SK-N-SH (cell line): ENCODE measurements at regions not wholly inside any gene's neighbourhood (a gene's known extent, or its start where the extent isn't known, plus 50 kb on each side); places are given as distances from the start of the nearest gene placed in this dataset.
A peak's percentile ranks its signal among the peaks of the same experiment; 100 is the strongest.

Source experiments
- CTCF ChIA-PET: fragments of 300-600, 350-600 bp; formaldehyde crosslinking; extraction: SDS; loops from one replicate; lab custom pipeline; 2021; lab: Yijun Ruan, JAX
- POLR2A ChIA-PET: fragments of 350-600 bp; sonication (Branson Sonifier 250); formaldehyde crosslinking; extraction: SDS; loops from one replicate; lab custom pipeline; 2020; ENCODE audit warnings: antibody characterized with exemption, inconsistent platforms; lab: Yijun Ruan, JAX
- DNase-seq: peaks from one replicate; pipeline ENCODE4 v3.0.0; 2012
- H2AFZ ChIP-seq: fragments of 200-600 bp; sonication (generic); 2 replicates; pipeline ENCODE4 v1.8.1; 2016; ENCODE audit warnings: antibody characterized with exemption, mild to moderate bottlenecking, low read depth
- H3F3A ChIP-seq: fragments of 200-600 bp; sonication (generic); replicated peaks from 2 replicates; pipeline ENCODE3; 2016; ENCODE audit warnings: antibody characterized with exemption, mild to moderate bottlenecking; ENCODE audit not compliant: insufficient read depth
- H3K27ac ChIP-seq, 2 experiments: fragments of 200-500 bp in 1 of 2; fragments of 200-600 bp in 1 of 2; sonication (Bioruptor generic) in 1 of 2; sonication (generic), shearing (Covaris generic) in 1 of 2; 2 replicates each; pipeline versions ENCODE4 v1.5.1 to v1.6.1; 2014 to 2016; ENCODE audit warnings: low read depth in 2 of 2, inconsistent platforms in 1 of 2, low read length in 1 of 2, mild to moderate bottlenecking in 1 of 2, mixed read lengths in 1 of 2
- H3K27me3 ChIP-seq: fragments of 200-600 bp; sonication (generic), shearing (Covaris generic); 2 replicates; pipeline ENCODE4 v1.6.1; 2016; ENCODE audit warnings: mixed run types; ENCODE audit not compliant: insufficient read depth
- H3K36me3 ChIP-seq, 2 experiments: fragments of 200-500 bp in 1 of 2; fragments of 200-600 bp in 1 of 2; sonication (Bioruptor generic) in 1 of 2; sonication (generic) in 1 of 2; replicated peaks in 1 of 2; 2 replicates each; pipeline versions ENCODE3 to v1.5.1; 2014 to 2016; ENCODE audit warnings: low read length in 1 of 2, mild to moderate bottlenecking in 1 of 2; ENCODE audit not compliant: insufficient read depth in 2 of 2, control insufficient read depth in 1 of 2
- H3K4me1 ChIP-seq, 2 experiments: fragments of 200-500 bp in 1 of 2; fragments of 200-600 bp in 1 of 2; sonication (Bioruptor generic) in 1 of 2; sonication (generic), shearing (Covaris generic) in 1 of 2; 2 replicates each; pipeline versions ENCODE4 v1.5.1 to v1.6.1; 2014 to 2016; ENCODE audit warnings: low read depth in 1 of 2, low read length in 1 of 2, mixed run types in 1 of 2; ENCODE audit not compliant: insufficient read depth in 2 of 2, control insufficient read depth in 1 of 2
- H3K4me2 ChIP-seq: fragments of 200-600 bp; sonication (generic), shearing (Covaris generic); 2 replicates; pipeline ENCODE4 v1.6.1; 2017; ENCODE audit warnings: mixed run types
- H3K4me3 ChIP-seq, 2 experiments: fragments of 200-500 bp in 1 of 2; fragments of 200-600 bp in 1 of 2; sonication (Bioruptor generic) in 1 of 2; sonication (generic), shearing (Covaris generic) in 1 of 2; 2 replicates each; pipeline versions ENCODE4 v1.5.1 to v1.8.1; 2014 to 2016; ENCODE audit warnings: low read depth in 2 of 2, inconsistent platforms in 1 of 2, low read length in 1 of 2, mild to moderate bottlenecking in 1 of 2, mixed read lengths in 1 of 2, moderate library complexity in 1 of 2
- H3K79me2 ChIP-seq: fragments of 200-600 bp; sonication (generic); 2 replicates; pipeline ENCODE4 v1.8.1; 2017; ENCODE audit warnings: mild to moderate bottlenecking; ENCODE audit not compliant: insufficient read depth
- H3K9ac ChIP-seq: fragments of 200-600 bp; sonication (generic); 2 replicates; pipeline ENCODE4 v1.6.1; 2017; ENCODE audit warnings: mixed run types
- H3K9me2 ChIP-seq: fragments of 200-600 bp; sonication (generic); 2 replicates; pipeline ENCODE4 v1.6.1; 2017; ENCODE audit warnings: mixed run types
- H3K9me3 ChIP-seq: fragments of 200-600 bp; sonication (generic); 2 replicates; pipeline ENCODE4 v1.6.1; 2017; ENCODE audit warnings: mixed run types, mild to moderate bottlenecking, moderate library complexity
- H4K20me1 ChIP-seq: fragments of 200-600 bp; sonication (generic); 2 replicates; pipeline ENCODE4 v1.6.1; 2017; ENCODE audit warnings: mild to moderate bottlenecking, mixed run types; ENCODE audit not compliant: insufficient read depth
- CHD2 ChIP-seq: fragments of 150-350 bp; IDR thresholded peaks from 2 replicates; pipeline ENCODE4 v1.6.1; 2018; ENCODE audit warnings: low read length; ENCODE audit not compliant: partially characterized antibody
- FOSL2 ChIP-seq: IDR thresholded peaks from 2 replicates; pipeline ENCODE4 v1.4.0; 2012; ENCODE audit warnings: low read depth, mild to moderate bottlenecking, moderate library complexity, borderline replicate concordance
- FOXM1 ChIP-seq: IDR thresholded peaks from 2 replicates; pipeline ENCODE4 v1.4.0; 2012; ENCODE audit warnings: low read depth, mild to moderate bottlenecking
- GABPA ChIP-seq: IDR thresholded peaks from 2 replicates; pipeline ENCODE4 v1.4.0; 2012; ENCODE audit warnings: low read depth, mild to moderate bottlenecking
- GATA2 ChIP-seq: sonication (generic); formaldehyde crosslinking; IDR thresholded peaks from 2 replicates; pipeline ENCODE4 v1.5.0; 2020; ENCODE audit warnings: mild to moderate bottlenecking, missing genetic modification reagents
- NFIC ChIP-seq: IDR thresholded peaks from 2 replicates; pipeline ENCODE4 v1.4.0; 2012; ENCODE audit warnings: borderline replicate concordance
- NRF1 ChIP-seq: IDR thresholded peaks from 2 replicates; pipeline ENCODE4 v1.6.1; 2012; ENCODE audit warnings: low read depth, mild to moderate bottlenecking, low read length
- POLR2AphosphoS5 ChIP-seq: IDR thresholded peaks from 2 replicates; pipeline ENCODE4 v1.6.1; 2012; ENCODE audit warnings: low read depth, low read length
- RXRA ChIP-seq: IDR thresholded peaks from 2 replicates; pipeline ENCODE4 v1.4.0; 2012; ENCODE audit warnings: low read depth, mild to moderate bottlenecking, borderline replicate concordance
- SMC3 ChIP-seq: IDR thresholded peaks from 2 replicates; pipeline ENCODE4 v1.6.1; 2012; ENCODE audit warnings: low read depth, low read length, improper control_type of control experiment
- TAF1 ChIP-seq: IDR thresholded peaks from 2 replicates; pipeline ENCODE4 v1.6.1; 2012; ENCODE audit warnings: low read depth, mild to moderate bottlenecking, low read length, moderate library complexity, borderline replicate concordance
- TCF12 ChIP-seq: IDR thresholded peaks from 2 replicates; pipeline ENCODE4 v1.4.0; 2012
- TEAD4 ChIP-seq: IDR thresholded peaks from 2 replicates; pipeline ENCODE4 v1.4.0; 2012; ENCODE audit warnings: mild to moderate bottlenecking, borderline replicate concordance; ENCODE audit not compliant: insufficient read depth
- WGBS: methylation state at CpG from one replicate; pipeline ENCODE4 v1.1.6; 2017; ENCODE audit warnings: low lambda C conversion rate; 5-methylcytosine and 5-hydroxymethylcytosine counted together
- TF ChIP-seq, protein P1 (sequence below): fragments of 200-600 bp; sonication (generic); IDR thresholded peaks from 2 replicates; pipeline ENCODE4 v1.6.1; 2017; ENCODE audit warnings: antibody characterized with exemption, mild to moderate bottlenecking, moderate library complexity
- TF ChIP-seq, protein P2 (sequence below): IDR thresholded peaks from 2 replicates; pipeline ENCODE4 v1.4.0; 2012; ENCODE audit warnings: low read depth, borderline replicate concordance
- TF ChIP-seq, protein P3 (sequence below): IDR thresholded peaks from 2 replicates; pipeline ENCODE4 v1.4.0; 2012; ENCODE audit warnings: low read depth
- TF ChIP-seq, protein P4 (sequence below): fragments of 150-350 bp; IDR thresholded peaks from 2 replicates; pipeline ENCODE4 v1.6.1; 2017; ENCODE audit warnings: antibody characterized with exemption, low read length, low read depth, borderline replicate concordance
- TF ChIP-seq, protein P5 (sequence below): IDR thresholded peaks from 2 replicates; pipeline ENCODE4; 2012

DNA sequence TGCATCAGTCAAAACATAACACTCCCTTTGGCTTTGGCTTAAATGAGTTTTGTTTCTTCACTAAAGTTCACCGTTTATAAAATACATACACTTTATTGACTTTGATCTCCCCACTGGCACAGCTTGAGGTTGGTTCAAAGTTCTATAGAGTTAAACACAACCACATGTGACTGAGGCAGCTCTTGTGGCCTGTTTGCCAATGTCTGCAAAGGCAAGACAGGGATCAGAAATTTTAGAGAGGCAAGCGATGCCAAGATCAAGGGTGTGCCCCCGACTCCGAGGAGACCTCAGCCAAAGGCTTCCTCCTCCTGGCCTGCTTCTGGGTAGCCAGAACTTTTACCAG lies 129.8 kb upstream of the JCAD start:
- ChIA-PET CTCF (no interaction called here), POLR2A (no interaction called here)
- Histone ChIP-seq H3K4me1 (peaks cover 0 to 36% of the 10 kb centered on the region in 2 experiments; a peak in 3 of 4 replicates), H4K20me1 (no peaks in the 10 kb centered on the region), H3K27ac (no peak overlapping the region), H3K36me3 (no peaks in the 10 kb centered on the region), H2AFZ (0 out of 2 replicates have a peak overlapping the region, but pooled peaks have one; percentile 18), H3K4me2 (no peak overlapping the region), H3F3A (peaks cover 23% of the 10 kb centered on the region), H3K27me3 (no peaks in the 10 kb centered on the region), H3K9ac (no peak overlapping the region), H3K9me2 (no peaks in the 10 kb centered on the region), H3K79me2 (no peaks in the 10 kb centered on the region), H3K9me3 (no peaks in the 10 kb centered on the region), H3K4me3 (no peak overlapping the region)
- no peak for TF ChIP-seq FOXM1
- TF ChIP-seq NRF1: no peak
- no peak for TF ChIP-seq CHD2
- TF ChIP-seq SMC3: no peak
- TF ChIP-seq, protein P1, sequence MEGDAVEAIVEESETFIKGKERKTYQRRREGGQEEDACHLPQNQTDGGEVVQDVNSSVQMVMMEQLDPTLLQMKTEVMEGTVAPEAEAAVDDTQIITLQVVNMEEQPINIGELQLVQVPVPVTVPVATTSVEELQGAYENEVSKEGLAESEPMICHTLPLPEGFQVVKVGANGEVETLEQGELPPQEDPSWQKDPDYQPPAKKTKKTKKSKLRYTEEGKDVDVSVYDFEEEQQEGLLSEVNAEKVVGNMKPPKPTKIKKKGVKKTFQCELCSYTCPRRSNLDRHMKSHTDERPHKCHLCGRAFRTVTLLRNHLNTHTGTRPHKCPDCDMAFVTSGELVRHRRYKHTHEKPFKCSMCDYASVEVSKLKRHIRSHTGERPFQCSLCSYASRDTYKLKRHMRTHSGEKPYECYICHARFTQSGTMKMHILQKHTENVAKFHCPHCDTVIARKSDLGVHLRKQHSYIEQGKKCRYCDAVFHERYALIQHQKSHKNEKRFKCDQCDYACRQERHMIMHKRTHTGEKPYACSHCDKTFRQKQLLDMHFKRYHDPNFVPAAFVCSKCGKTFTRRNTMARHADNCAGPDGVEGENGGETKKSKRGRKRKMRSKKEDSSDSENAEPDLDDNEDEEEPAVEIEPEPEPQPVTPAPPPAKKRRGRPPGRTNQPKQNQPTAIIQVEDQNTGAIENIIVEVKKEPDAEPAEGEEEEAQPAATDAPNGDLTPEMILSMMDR: no peak
- TF ChIP-seq, protein P2, sequence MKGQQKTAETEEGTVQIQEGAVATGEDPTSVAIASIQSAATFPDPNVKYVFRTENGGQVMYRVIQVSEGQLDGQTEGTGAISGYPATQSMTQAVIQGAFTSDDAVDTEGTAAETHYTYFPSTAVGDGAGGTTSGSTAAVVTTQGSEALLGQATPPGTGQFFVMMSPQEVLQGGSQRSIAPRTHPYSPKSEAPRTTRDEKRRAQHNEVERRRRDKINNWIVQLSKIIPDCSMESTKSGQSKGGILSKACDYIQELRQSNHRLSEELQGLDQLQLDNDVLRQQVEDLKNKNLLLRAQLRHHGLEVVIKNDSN: no peak
- TF ChIP-seq FOSL2: no peak
- TF ChIP-seq RXRA: no peak
- TF ChIP-seq, protein P3, sequence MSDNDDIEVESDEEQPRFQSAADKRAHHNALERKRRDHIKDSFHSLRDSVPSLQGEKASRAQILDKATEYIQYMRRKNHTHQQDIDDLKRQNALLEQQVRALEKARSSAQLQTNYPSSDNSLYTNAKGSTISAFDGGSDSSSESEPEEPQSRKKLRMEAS: no peak
- no peak for TF ChIP-seq TEAD4
- TF ChIP-seq TCF12: no peak
- no peak for TF ChIP-seq NFIC
- no peak for TF ChIP-seq POLR2AphosphoS5
- whole genome bisulfite sequencing: 86% methylated on average over 4 of the region's 4 CpGs
- no peak for DNase-seq

DNA sequence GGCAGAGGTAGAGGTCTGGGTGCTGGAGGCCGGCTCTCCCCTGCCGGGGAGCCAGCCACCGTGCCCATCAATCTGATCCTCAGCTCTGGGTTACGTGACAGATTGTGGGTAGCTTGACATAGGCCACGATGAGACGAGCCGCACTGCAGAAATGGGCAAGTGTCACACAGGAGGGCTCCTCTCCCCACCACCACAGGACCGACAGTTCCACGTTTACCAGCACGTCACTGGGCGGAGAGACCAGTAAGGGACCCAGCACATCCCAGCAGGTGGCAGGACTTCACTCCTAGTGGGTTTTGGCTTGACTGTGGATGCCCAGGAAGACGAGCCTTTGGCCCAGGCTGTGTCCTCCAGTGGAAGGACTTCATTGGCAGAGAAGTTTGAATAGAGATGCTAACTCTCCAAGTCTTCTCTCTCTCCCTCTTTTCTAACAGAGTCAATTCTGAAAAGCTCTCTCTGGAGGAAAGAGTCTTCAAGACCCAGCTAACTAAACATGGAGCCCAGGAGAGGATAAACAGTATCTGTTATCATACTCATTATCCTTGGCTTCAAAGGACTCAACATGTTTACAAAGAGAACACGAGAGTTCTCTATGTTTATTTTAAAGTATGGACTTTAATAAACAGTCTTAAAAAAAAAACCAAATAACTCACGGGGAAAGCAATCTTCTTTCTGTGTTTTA lies 129.3 kb upstream of the JCAD start:
- WGBS: 94% methylated on average over 10 of the region's 14 CpGs
- no peak for DNase-seq
- Histone ChIP-seq H3K9ac (peak overlapping the region; percentile 55; the same call in 1 of the 2 replicates), H3K36me3 (no peaks in the 10 kb centered on the region), H3K9me2 (no peaks in the 10 kb centered on the region), H3K27ac (peak overlapping the region in 1 of 2 experiments; percentile 68; a peak in 2 of 4 replicates), H2AFZ (peak overlapping the region; percentile 66; the same call in 1 of the 2 replicates), H3K4me2 (peak overlapping the region; percentile 50), H3K79me2 (no peaks in the 10 kb centered on the region), H3F3A (peaks cover 25% of the 10 kb centered on the region), H3K27me3 (no peaks in the 10 kb centered on the region), H3K4me1 (peaks cover 0 to 37% of the 10 kb centered on the region in 2 experiments; a peak in 3 of 4 replicates), H4K20me1 (no peaks in the 10 kb centered on the region), H3K4me3 (no peak overlapping the region), H3K9me3 (no peaks in the 10 kb centered on the region)
- CTCF ChIA-PET: no interaction called here
- TF ChIP-seq, protein P4, sequence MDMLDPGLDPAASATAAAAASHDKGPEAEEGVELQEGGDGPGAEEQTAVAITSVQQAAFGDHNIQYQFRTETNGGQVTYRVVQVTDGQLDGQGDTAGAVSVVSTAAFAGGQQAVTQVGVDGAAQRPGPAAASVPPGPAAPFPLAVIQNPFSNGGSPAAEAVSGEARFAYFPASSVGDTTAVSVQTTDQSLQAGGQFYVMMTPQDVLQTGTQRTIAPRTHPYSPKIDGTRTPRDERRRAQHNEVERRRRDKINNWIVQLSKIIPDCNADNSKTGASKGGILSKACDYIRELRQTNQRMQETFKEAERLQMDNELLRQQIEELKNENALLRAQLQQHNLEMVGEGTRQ: no peak
- TF ChIP-seq, protein P5, sequence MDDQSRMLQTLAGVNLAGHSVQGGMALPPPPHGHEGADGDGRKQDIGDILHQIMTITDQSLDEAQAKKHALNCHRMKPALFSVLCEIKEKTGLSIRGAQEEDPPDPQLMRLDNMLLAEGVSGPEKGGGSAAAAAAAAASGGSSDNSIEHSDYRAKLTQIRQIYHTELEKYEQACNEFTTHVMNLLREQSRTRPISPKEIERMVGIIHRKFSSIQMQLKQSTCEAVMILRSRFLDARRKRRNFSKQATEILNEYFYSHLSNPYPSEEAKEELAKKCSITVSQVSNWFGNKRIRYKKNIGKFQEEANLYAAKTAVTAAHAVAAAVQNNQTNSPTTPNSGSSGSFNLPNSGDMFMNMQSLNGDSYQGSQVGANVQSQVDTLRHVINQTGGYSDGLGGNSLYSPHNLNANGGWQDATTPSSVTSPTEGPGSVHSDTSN: no peak
- TF ChIP-seq TAF1: no peak
- TF ChIP-seq GABPA: no peak
- TF ChIP-seq RXRA: no peak
- no peak for TF ChIP-seq GATA2 (CRISPR knock-in tag)
- no peak for TF ChIP-seq FOSL2
- POLR2A ChIA-PET: no interaction called here
